Cardiac muscle cell (in vitro differentiated cells and primary cell): ENCODE measurements at regions not wholly inside any gene's neighbourhood (a gene's known extent, or its start where the extent isn't known, plus 50 kb on each side); places are given as distances from the start of the nearest gene placed in this dataset.
A peak's percentile ranks its signal among the peaks of the same experiment; 100 is the strongest.

Source experiments
- DNase-seq, 2 donors: peaks; one replicate each; pipeline versions ENCODE4 v3.0.0 to v3.0.0-alpha.2; 2010 to 2017; ENCODE audit warnings: low read depth in 1 of 2, low spot score in 1 of 2
- H3K27ac ChIP-seq: fragments of 200-600 bp; sonication (generic); 2 replicates; pipeline ENCODE4 v1.5.1; 2016
- H3K27me3 ChIP-seq: fragments of 200-600 bp; sonication (generic); 2 replicates; pipeline ENCODE4 v1.6.0; 2016; ENCODE audit warnings: control low read depth
- H3K36me3 ChIP-seq: fragments of 200-600 bp; sonication (generic); 2 replicates; pipeline ENCODE4 v1.5.1; 2016; ENCODE audit warnings: control low read depth
- H3K4me1 ChIP-seq: fragments of 200-600 bp; sonication (generic); 2 replicates; pipeline ENCODE4 v1.8.1; 2017; ENCODE audit warnings: low read depth, mild to moderate bottlenecking, mixed run types
- H3K4me3 ChIP-seq: fragments of 200-600 bp; sonication (generic); 2 replicates; pipeline ENCODE4 v1.5.1; 2016; ENCODE audit warnings: mild to moderate bottlenecking
- H3K9me3 ChIP-seq: fragments of 200-600 bp; sonication (generic); 2 replicates; pipeline ENCODE4 v1.5.1; 2017; ENCODE audit warnings: low read depth, mild to moderate bottlenecking, control low read depth
- TF ChIP-seq, protein P1 (sequence below): IDR thresholded peaks from 2 replicates; pipeline ENCODE4 v1.5.1; 2012; ENCODE audit warnings: low read depth, mild to moderate bottlenecking, low read length

DNA sequence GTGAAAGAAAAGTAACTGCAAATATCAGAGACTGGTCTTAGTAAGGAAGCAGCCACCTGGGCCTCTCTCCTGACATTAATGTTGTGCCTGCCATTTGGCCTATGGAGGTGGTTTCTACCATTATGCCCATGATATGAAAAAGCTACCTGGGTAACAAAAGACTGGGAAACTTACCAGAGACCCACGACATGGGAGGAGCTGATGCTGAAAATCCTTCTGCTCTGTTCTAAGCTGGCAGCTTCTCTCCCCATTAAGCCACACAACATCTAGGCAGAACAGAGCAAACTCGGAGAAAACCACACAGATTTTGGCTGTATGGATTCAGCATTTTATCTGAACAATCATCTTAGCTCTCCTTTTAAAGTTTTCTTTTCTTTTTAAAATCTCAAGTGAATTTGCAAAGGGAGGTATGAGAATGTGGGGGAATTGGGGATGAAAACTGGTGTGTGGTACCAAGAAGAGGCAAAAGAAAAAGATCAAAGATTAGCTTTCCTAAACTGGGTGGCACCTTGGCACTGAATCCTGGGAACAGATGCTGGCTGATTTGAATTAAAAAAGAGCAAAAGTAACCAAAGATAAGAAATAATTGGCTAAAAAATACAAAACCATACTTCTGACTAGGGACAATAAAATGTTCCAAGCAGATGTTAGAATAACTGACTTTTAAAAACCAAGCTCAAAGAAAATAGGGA lies 128.6 kb upstream of the ANKRD1 start:
- TF ChIP-seq, protein P1, sequence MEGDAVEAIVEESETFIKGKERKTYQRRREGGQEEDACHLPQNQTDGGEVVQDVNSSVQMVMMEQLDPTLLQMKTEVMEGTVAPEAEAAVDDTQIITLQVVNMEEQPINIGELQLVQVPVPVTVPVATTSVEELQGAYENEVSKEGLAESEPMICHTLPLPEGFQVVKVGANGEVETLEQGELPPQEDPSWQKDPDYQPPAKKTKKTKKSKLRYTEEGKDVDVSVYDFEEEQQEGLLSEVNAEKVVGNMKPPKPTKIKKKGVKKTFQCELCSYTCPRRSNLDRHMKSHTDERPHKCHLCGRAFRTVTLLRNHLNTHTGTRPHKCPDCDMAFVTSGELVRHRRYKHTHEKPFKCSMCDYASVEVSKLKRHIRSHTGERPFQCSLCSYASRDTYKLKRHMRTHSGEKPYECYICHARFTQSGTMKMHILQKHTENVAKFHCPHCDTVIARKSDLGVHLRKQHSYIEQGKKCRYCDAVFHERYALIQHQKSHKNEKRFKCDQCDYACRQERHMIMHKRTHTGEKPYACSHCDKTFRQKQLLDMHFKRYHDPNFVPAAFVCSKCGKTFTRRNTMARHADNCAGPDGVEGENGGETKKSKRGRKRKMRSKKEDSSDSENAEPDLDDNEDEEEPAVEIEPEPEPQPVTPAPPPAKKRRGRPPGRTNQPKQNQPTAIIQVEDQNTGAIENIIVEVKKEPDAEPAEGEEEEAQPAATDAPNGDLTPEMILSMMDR = no peak
- Histone ChIP-seq H3K4me1 (peaks cover 14% of the 10 kb centered on the region), H3K36me3 (no peaks in the 10 kb centered on the region), H3K27ac (no peak overlapping the region), H3K27me3 (no peaks in the 10 kb centered on the region), H3K9me3 (no peaks in the 10 kb centered on the region), H3K4me3 (no peak overlapping the region)
- no peak for DNase-seq

DNA sequence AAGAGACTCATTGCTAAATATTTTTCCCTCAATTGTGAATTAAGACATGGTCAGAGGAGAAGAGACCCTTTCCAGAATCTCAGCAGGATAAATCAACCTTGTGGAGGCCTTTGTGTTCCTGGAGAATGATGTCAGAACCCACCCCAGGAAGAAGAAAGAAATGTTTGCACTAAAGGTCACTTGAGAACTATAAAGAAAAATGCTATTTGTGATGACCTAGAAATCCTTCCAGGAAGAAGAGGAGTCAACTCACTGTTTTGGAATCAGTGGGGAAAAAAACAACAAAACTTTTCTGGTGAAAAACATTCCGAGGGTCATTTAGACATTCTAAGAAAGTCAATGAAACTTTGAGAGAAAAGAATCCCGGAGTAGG lies 129.1 kb upstream of the ANKRD1 start:
- Histone ChIP-seq H3K4me3 (no peak overlapping the region), H3K9me3 (no peaks in the 10 kb centered on the region), H3K27ac (peak overlapping the region; percentile 57), H3K27me3 (no peaks in the 10 kb centered on the region), H3K4me1 (peaks cover 14% of the 10 kb centered on the region), H3K36me3 (no peaks in the 10 kb centered on the region)
- TF ChIP-seq, protein P1 = no peak
- DNase-seq = no peak

DNA sequence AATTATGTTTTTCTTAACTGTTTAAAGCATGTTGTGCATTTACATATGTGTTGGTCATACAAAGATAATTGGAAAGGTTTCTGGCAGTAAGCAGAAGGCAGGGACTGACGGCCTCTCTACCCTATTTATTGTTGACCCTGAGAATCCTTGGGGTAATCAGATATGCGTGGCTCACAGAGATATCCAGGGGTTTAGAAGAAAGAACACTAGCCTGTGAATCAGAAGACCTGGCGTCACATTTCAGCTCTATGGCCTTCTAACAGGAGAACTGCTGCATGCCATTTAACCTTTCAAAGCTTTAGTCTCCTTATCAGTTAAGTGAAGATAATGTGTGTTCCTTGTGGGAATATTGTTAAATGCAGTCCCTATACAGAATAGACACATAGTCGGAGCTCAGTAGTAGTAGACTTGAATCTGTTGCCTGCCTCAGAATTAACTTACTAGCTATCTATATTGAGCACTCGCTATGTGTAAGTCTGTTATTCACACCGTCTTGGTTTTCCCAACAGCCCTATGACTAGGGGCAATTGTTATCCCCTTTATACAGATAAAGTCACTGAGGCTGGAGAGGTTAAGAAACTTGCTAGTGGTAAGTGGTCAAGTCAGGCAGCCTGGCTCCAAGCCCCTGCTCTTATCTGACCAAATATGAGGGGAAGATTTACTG lies 129.6 kb upstream of the ANKRD1 start:
- peak in 1 of 2 donors; percentile 22 for DNase-seq
- Histone ChIP-seq H3K4me3 (no peak overlapping the region), H3K9me3 (no peaks in the 10 kb centered on the region), H3K36me3 (no peaks in the 10 kb centered on the region), H3K27me3 (no peaks in the 10 kb centered on the region), H3K4me1 (peaks cover 14% of the 10 kb centered on the region), H3K27ac (peak overlapping the region; percentile 57)
- TF ChIP-seq, protein P1 = no peak

GRCh38 chr10:91051829-91052228 lies 130.9 kb upstream of the ANKRD1 start:
- H3K4me1 ChIP-seq = peaks cover 14% of the 10 kb centered on the region
- no peaks in the 10 kb centered on the region for H3K9me3 ChIP-seq
- no peaks in the 10 kb centered on the region for H3K36me3 ChIP-seq
- peak in 1 of 2 donors; percentile 48 for DNase-seq
- no peak overlapping the region for H3K27ac ChIP-seq
- no peaks in the 10 kb centered on the region for H3K27me3 ChIP-seq
- H3K4me3 ChIP-seq = no peak overlapping the region
- TF ChIP-seq, protein P1 = no peak

DNA sequence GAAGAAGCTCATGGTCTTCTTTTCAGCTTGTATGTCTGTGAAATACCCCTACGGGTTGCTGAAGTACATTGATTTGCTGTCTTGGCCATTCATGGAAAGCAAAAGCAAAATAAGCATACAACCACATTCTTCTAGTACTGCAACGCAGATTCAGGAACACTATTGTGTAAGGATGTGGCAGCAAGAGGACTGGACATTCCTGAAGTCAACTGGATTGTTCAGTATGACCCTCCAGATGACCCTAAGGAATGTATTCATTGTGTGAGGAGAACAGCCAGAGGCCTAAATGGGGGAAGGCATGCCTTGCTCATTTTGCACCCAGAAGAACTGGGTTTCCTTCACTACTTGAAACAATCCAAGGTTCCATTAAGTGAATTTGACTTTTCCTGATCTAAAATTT lies 133.4 kb upstream of the ANKRD1 start:
- Histone ChIP-seq H3K9me3 (no peaks in the 10 kb centered on the region), H3K36me3 (no peaks in the 10 kb centered on the region), H3K4me3 (no peak overlapping the region), H3K4me1 (peaks cover 14% of the 10 kb centered on the region), H3K27me3 (no peaks in the 10 kb centered on the region), H3K27ac (no peak overlapping the region)
- DNase-seq = peak in 1 of 2 donors; percentile 73
- TF ChIP-seq, protein P1 = no peak
